Inflammatory macrophage treated with lipopolysaccharide for 1 hour (primary cell): ENCODE measurements at regions not wholly inside any gene's neighbourhood (a gene's known extent, or its start where the extent isn't known, plus 50 kb on each side); places are given as distances from the start of the nearest gene placed in this dataset.

Experiments
- DNase-seq, 2 donors: peaks; one replicate each; pipeline ENCODE4 v3.0.0-alpha.2; 2020 to 2022

DNA sequence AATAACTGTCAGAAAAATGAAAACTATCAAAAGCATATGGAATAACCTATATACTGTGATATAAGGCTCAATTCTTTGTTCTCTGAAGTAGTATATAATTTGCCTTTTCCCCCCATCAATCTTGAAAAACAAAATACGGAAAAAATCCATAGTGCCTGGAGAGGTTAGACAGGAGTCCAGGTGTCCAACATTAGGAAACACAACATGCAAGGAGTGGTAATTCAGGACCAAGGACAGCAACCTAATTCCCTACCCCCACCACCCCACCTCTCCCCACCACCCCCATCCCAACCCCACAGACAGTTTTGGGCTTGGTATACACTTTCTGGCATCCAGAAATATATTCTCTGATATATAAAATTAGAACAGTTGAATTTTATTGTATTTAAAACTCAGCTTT, 55.1 kb upstream of the SLC25A26 start:
- no peak for DNase-seq

DNA sequence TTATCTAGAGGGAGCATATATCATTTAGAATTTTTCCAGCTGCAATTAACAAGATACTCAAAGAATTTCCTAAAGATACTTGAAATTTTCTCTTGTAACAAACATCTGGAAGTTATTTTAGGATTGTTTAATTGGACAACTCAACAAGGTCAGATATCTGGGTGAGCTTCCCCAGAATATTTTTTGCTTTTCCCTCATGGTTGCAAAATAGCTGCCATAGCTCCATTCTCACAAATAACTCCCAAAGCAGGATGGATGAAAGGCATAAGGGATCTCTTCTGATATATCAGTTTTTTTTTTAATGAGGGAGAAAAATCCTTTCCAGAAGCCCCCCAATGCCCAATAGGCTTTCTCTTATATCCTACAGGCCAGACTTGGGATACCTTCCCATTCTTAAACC, 56.6 kb upstream of the SLC25A26 start:
- DNase-seq = no peak

- no peak for DNase-seq
Observed at GRCh38 chr3:66163222-66163621, 57.6 kb upstream of the SLC25A26 start.

- no peak for DNase-seq
Observed at GRCh38 chr3:66162766-66163165, 58.0 kb upstream of the SLC25A26 start.

GRCh38 chr3:66158933-66159683, 61.7 kb upstream of the SLC25A26 start:
- no peak for DNase-seq

GRCh38 chr3:66154444-66154861, 66.3 kb upstream of the SLC25A26 start:
- no peak for DNase-seq

GRCh38 chr3:66153481-66154443, 67.0 kb upstream of the SLC25A26 start:
- DNase-seq = no peak

GRCh38 chr3:66152336-66152735, 68.5 kb upstream of the SLC25A26 start:
- no peak for DNase-seq

- DNase-seq = no peak
Observed at GRCh38 chr3:66150977-66151376, 69.8 kb upstream of the SLC25A26 start.

DNA sequence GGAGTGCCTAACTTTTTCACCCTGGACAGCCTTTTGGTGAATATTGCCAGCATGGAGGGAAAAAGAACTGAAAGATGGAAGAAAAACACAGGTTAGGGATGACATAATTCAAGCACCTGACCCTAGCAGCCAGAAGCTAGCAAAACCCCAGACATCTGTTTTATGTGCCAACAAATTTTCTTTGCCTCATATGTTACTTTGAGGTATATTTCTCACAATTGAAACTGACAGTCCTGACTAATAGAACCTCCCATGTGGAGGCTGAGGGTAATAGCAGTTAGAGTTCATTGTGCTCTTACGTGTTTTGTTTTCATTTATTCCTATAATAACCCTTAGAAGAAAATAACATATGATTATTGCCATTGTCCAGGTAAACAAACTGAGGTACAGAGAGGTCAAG, 71.5 kb upstream of the SLC25A26 start:
- DNase-seq = no peak

- no peak for DNase-seq
Observed at GRCh38 chr3:66145408-66145733, 75.4 kb upstream of the SLC25A26 start.

DNA sequence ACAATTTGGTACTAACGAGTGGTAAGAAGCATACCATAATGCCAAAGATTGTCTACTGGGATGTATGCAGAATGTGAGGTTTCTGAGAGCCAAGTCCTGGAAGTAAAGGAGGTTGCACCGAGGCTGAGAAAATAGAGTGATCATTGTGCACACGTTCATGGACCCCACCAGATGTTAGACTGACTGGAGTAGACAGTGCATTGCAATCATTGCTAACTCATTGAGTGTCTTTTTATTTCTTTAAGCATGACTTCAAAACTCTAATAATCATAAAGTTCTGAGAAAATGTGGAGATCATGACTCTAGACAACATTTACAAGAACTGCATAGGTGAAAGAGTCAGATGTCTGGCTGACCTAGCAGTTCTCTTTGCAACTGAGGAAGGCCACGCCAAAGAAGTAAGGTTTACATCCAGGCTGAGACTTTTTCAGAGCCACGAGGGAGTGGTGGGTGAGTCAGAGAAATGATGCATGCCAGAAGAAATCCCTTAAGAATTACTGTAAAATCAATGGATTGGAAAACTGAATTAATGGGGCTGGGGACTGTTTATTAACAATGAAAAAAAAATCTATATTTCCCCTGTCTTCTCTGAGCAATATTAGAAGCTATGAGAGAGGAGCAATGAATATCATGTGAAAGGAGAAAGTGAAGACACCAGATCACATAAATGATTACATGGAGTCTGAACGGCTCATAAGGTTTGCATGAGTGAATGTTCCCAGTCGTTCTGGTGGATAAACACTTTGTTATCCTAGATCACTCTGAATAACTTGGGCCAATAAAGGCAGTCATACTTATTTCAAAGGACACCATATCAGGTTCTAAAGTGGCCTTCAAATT, 76.0 kb upstream of the SLC25A26 start:
- DNase-seq = no peak

- DNase-seq = no peak
Observed at GRCh38 chr3:66142079-66142478, 78.7 kb upstream of the SLC25A26 start.

DNA sequence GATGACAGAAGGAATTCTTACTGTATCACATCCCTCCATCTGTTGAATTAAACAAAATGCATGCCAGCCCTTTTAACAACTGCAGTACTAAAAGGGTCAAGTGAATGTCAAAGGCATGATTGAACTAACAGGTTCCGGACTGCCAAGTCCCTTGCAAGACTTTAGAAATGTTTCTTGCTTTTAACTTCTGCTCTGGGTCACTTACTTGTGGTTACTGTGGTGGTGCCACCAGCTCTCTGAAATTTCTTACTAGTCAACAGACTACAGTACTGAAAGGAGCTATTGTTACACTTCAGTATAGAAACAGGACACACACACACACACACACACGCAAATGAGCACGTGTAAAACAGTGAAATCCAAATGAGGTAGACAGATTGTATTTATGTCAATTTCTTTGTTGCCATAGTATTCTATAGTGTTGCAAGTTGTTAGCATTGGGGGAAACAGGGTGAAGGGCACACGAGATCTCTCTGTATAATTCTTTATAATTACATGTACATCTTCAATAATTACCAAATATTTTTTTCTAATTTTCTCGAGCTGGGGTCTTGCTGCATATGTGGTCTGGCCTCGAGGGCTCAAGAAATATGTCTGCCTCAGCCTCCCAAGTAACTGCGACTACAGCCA, 79.9 kb upstream of the SLC25A26 start:
- DNase-seq = no peak

- DNase-seq = no peak
Observed at GRCh38 chr3:66140106-66140505, 80.7 kb upstream of the SLC25A26 start.

- DNase-seq = no peak
Observed at GRCh38 chr3:66139415-66139814, 81.4 kb upstream of the SLC25A26 start.

DNA sequence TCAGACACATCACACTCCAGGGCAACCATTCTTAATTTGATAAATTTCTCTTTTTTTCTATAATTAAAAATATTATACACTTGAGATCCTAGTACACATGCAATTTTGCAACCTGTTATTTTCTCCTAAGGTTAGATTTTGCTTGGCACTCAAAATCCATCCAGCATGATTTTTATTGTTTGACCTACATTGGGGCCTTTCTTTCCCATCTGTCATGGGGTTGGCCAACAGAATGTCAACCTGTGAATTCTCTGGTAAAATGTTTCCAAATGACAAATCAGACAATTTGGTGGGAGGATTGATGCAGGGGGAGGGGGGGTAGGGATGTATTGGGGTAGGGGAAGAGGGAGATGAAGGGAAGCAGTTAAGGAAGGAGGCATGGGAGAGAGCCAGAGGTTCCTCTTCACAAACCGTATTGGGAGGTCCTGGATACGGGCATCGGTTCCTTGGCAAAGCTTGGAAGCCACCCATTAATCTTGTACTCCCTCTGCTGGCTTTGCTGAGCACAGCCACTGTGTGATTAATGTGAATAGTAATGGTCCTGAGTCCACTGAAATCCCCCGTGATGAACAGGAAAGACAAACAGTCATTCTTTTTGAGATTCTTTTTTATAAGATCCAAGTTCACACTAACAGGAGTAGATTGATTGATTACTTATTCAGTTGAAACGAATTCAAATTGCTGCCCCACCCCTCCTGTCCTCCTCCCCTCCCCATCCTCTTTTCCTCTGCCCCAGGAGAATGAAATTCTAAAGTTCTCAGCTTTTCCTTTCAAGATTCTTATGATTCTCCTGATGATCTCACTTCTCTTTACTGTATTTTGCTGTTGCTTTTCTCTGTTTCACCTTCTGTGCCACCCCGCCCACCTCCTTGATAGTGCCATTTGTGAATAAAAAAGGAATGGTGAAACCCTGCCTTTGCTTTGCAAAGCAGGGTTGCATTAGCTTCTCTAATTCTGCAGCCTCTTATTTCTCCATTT, 82.2 kb upstream of the SLC25A26 start:
- peak; percentile 3 to 5 for DNase-seq

- no peak for DNase-seq
Observed at GRCh38 chr3:66136597-66136996, 84.2 kb upstream of the SLC25A26 start.

- DNase-seq = no peak
Observed at GRCh38 chr3:66133853-66134445, 86.9 kb upstream of the SLC25A26 start.

DNA sequence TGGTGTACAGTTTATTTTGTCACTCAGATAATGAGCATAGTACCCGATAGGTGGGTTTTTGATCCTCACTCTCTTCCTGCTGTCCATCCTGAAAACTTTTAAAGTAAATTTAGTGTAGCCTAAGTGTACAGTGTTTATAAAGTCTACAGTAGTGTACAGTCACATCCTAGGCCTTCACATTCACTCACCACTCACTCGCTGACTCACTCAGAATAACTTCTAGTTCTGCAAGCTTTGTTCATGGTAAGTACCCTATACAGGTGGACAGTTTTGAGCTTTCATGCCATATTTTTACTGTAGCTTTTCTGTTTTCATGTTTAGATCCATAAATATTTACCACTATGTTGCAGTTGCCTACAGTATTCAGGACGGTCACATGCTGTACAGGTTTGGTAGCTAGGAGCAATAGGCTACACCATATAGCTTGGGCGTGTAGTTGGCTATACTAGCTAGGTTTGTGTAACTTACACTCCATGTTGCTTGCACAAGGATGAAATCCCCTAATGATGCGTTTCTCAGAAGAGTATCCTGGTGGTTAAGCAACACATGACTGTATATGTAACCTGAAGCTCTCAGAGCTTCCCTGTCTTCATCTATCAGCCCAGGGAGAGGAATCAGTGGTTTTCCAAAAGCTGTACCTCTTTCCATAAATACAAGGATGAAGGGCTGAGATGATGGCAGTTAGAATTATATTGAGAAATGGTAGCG, 87.6 kb upstream of the SLC25A26 start:
- DNase-seq = no peak
